ENCODE measurements at regions not wholly inside any gene's neighbourhood (a gene's known extent, or its start where the extent isn't known, plus 50 kb on each side); places are given as distances from the start of the nearest gene placed in this dataset.

- no peak for TF ChIP-seq POLR2A (IDR thresholded peaks at IDR 0.05; ENCODE audit: control extremely low read depth in 1 of 2, low read depth in 2 of 2, low read length in 2 of 2)
- TF ChIP-seq MAX (IDR thresholded peaks at IDR 0.05) = no peak
- no peak for TF ChIP-seq HDAC2 (IDR thresholded peaks at IDR 0.05; ENCODE audit: borderline replicate concordance in 1 of 2, low read depth in 2 of 2, low read length in 2 of 2)
- TF ChIP-seq CTCF (IDR thresholded peaks at IDR 0.05; ENCODE audit: control extremely low read depth in 1 of 3, insufficient read depth in 1 of 3, low read depth in 1 of 3, low read length in 3 of 3) = no peak
- no peak for TF ChIP-seq ZNF274 (IDR thresholded peaks at IDR 0.05; ENCODE audit: borderline replicate concordance, extremely low read depth, low read length)
Observed at GRCh38 chr16:66121466-66121865, 245.0 kb upstream of the CDH5 start.

All from H1 (cell line).